H1 (cell line): ENCODE measurements at regions not wholly inside any gene's neighbourhood (a gene's known extent, or its start where the extent isn't known, plus 50 kb on each side); places are given as distances from the start of the nearest gene placed in this dataset.

Source experiments
- CTCF ChIA-PET: fragments of 300-600 bp; sonication (Branson Sonifier 250); formaldehyde crosslinking; loops from one replicate; lab custom pipeline; 2021; ENCODE audit not compliant: partially characterized antibody; lab: Charles Lee
- POLR2A ChIA-PET: fragments of 300-600 bp; sonication (Branson Sonifier 250); formaldehyde crosslinking; loops from one replicate; lab custom pipeline; 2021; ENCODE audit warnings: inconsistent platforms; ENCODE audit not compliant: partially characterized antibody; lab: Charles Lee
- DNase-seq, 2 experiments: peaks; one replicate each; pipeline versions ENCODE4 v3.0.0 to v3.0.0-alpha.2; 2010 to 2022; ENCODE audit warnings: low spot score in 2 of 2, low read depth in 1 of 2, mixed read lengths in 1 of 2
- FAIRE-seq: peaks from 2 replicates; lab custom pipeline; 2011; peaks lifted over from hg19 to GRCh38; lab: Jason Lieb, UNC
- H2AFZ ChIP-seq: 2 replicates; pipeline ENCODE4 v1.8.1; 2012; ENCODE audit warnings: low read length, inconsistent platforms
- H2AK5ac ChIP-seq: 2 replicates; pipeline ENCODE4 v1.6.1; 2013; ENCODE audit warnings: low read depth, low read length
- H2BK120ac ChIP-seq: replicated peaks from 2 replicates; pipeline ENCODE3; 2013; ENCODE audit warnings: low read depth, low read length, inconsistent platforms
- H2BK12ac ChIP-seq: 2 replicates; pipeline ENCODE4 v1.6.1; 2013; ENCODE audit warnings: low read depth, low read length
- H2BK15ac ChIP-seq: 2 replicates; pipeline ENCODE4 v1.6.1; 2013; ENCODE audit warnings: low read length
- H2BK20ac ChIP-seq: 2 replicates; pipeline ENCODE4 v1.6.1; 2013; ENCODE audit warnings: low read length
- H2BK5ac ChIP-seq: 2 replicates; pipeline ENCODE4 v1.6.1; 2013; ENCODE audit warnings: low read depth, low read length
- H3K14ac ChIP-seq: 2 replicates; pipeline ENCODE4 v1.6.1; 2013; ENCODE audit warnings: inconsistent platforms; ENCODE audit not compliant: insufficient read length
- H3K18ac ChIP-seq: 2 replicates; pipeline ENCODE4 v1.6.1; 2013; ENCODE audit warnings: low read length; ENCODE audit errors: extremely low read depth
- H3K23ac ChIP-seq: 2 replicates; pipeline ENCODE4 v1.6.1; 2013; ENCODE audit warnings: inconsistent platforms; ENCODE audit not compliant: insufficient read length
- H3K23me2 ChIP-seq: 2 replicates; pipeline ENCODE4 v1.6.1; 2013; ENCODE audit warnings: low read depth, low read length
- H3K27ac ChIP-seq: 2 replicates; pipeline ENCODE4 v1.6.1; 2011; ENCODE audit warnings: low read depth, low read length, inconsistent platforms
- H3K27me3 ChIP-seq, 4 experiments: replicated peaks in 1 of 4; 1 replicate in 1 of 4; 2 replicates in 3 of 4; pipeline versions ENCODE4 v1.6.1 to v1.8.1; 2011 to 2013; ENCODE audit warnings: low read length in 3 of 4, mild to moderate bottlenecking in 3 of 4, inconsistent platforms in 2 of 4, mixed read lengths in 2 of 4, moderate library complexity in 1 of 4; ENCODE audit not compliant: control insufficient read depth in 3 of 4, insufficient read depth in 3 of 4; ENCODE audit errors: extremely low read depth in 1 of 4
- H3K36me3 ChIP-seq, 4 experiments: 2 replicates each; pipeline versions ENCODE4 v1.6.1 to v1.8.1; 2011 to 2013; ENCODE audit warnings: mild to moderate bottlenecking in 4 of 4, low read length in 3 of 4, moderate library complexity in 2 of 4, control low read depth in 1 of 4, inconsistent platforms in 1 of 4; ENCODE audit not compliant: insufficient read depth in 4 of 4, control insufficient read depth in 2 of 4
- H3K4ac ChIP-seq: replicated peaks from 2 replicates; pipeline ENCODE3; 2013; ENCODE audit warnings: low read length, low read depth, mixed read lengths, inconsistent platforms; ENCODE audit not compliant: insufficient read length
- H3K4me1 ChIP-seq, 4 experiments: replicated peaks in 1 of 4; 1 replicate in 1 of 4; 2 replicates in 3 of 4; pipeline versions ENCODE4 v1.6.1 to v1.8.1; 2011 to 2013; ENCODE audit warnings: low read length in 3 of 4, inconsistent platforms in 2 of 4, mixed read lengths in 1 of 4; ENCODE audit not compliant: insufficient read depth in 4 of 4, control insufficient read depth in 3 of 4
- H3K4me2 ChIP-seq, 2 experiments: 2 replicates each; pipeline versions ENCODE4 v1.6.1 to v1.8.1; 2011 to 2013; ENCODE audit warnings: low read depth in 2 of 2, low read length in 2 of 2, control low read depth in 1 of 2, inconsistent platforms in 1 of 2, mild to moderate bottlenecking in 1 of 2; ENCODE audit not compliant: insufficient read depth in 1 of 2
- H3K4me3 ChIP-seq, 4 experiments: fragments of 200-600, 300-600 bp in 1 of 4; sonication (generic), shearing (Covaris generic), sonication (Bioruptor Twin) in 1 of 4; 2 replicates each; pipeline versions ENCODE4 v1.5.1 to v1.8.1; 2011 to 2016; ENCODE audit warnings: low read length in 4 of 4, low read depth in 3 of 4, control low read depth in 2 of 4, inconsistent platforms in 2 of 4, mild to moderate bottlenecking in 2 of 4, mixed read lengths in 1 of 4, moderate library complexity in 1 of 4; ENCODE audit not compliant: insufficient read depth in 2 of 4; ENCODE audit errors: extremely low read depth in 1 of 4
- H3K56ac ChIP-seq: replicated peaks from 2 replicates; pipeline ENCODE3; 2013; ENCODE audit warnings: low read depth, mild to moderate bottlenecking, mixed read lengths, low read length, inconsistent platforms; ENCODE audit not compliant: insufficient read length
- H3K79me1 ChIP-seq: 2 replicates; pipeline ENCODE4 v1.6.1; 2013; ENCODE audit warnings: low read depth, low read length, control low read depth
- H3K79me2 ChIP-seq, 2 experiments: 2 replicates each; pipeline versions ENCODE4 v1.6.1 to v1.8.1; 2012 to 2013; ENCODE audit warnings: low read length in 2 of 2, mild to moderate bottlenecking in 2 of 2, inconsistent platforms in 1 of 2; ENCODE audit not compliant: insufficient read depth in 2 of 2, control insufficient read depth in 1 of 2
- H3K9ac ChIP-seq, 4 experiments: replicated peaks in 1 of 4; 1 replicate in 1 of 4; 2 replicates in 3 of 4; pipeline versions ENCODE4 v1.6.1 to v1.8.1; 2011 to 2013; ENCODE audit warnings: low read depth in 3 of 4, low read length in 3 of 4, control low read depth in 2 of 4, mild to moderate bottlenecking in 2 of 4, moderate library complexity in 2 of 4, inconsistent platforms in 1 of 4; ENCODE audit errors: extremely low read depth in 1 of 4
- H3K9me3 ChIP-seq, 2 experiments: 2 replicates each; pipeline versions ENCODE4 v1.6.1 to v1.8.1; 2012 to 2013; ENCODE audit warnings: mild to moderate bottlenecking in 2 of 2, moderate library complexity in 2 of 2, control low read depth in 1 of 2, inconsistent platforms in 1 of 2, low read depth in 1 of 2, low read length in 1 of 2, mixed read lengths in 1 of 2; ENCODE audit not compliant: insufficient read depth in 2 of 2
- H4K20me1 ChIP-seq, 2 experiments: replicated peaks in 1 of 2; 2 replicates each; pipeline versions ENCODE3 to v1.8.1; 2011 to 2013; ENCODE audit warnings: inconsistent platforms in 2 of 2, low read length in 2 of 2, mild to moderate bottlenecking in 1 of 2; ENCODE audit not compliant: insufficient read depth in 2 of 2, control insufficient read depth in 1 of 2
- H4K5ac ChIP-seq: 2 replicates; pipeline ENCODE4 v1.6.1; 2013; ENCODE audit warnings: low read length, low read depth, mixed read lengths, inconsistent platforms; ENCODE audit not compliant: insufficient read length
- H4K8ac ChIP-seq: 2 replicates; pipeline ENCODE4 v1.8.0; 2013; ENCODE audit warnings: mild to moderate bottlenecking, moderate library complexity, low read length, inconsistent platforms; ENCODE audit not compliant: insufficient read depth; ENCODE audit errors: extremely low read depth
- H4K91ac ChIP-seq: replicated peaks from 2 replicates; pipeline ENCODE3; 2013; ENCODE audit warnings: low read length, mixed read lengths, inconsistent platforms; ENCODE audit not compliant: insufficient read length
- CBX5 ChIP-seq: fragments of 300-800, 300-1000 bp; sonication (generic); IDR thresholded peaks from 2 replicates; pipeline ENCODE4 v1.7.1; 2016; ENCODE audit warnings: antibody characterized with exemption, low read length, low read depth
- CBX8 ChIP-seq: fragments of 300-800, 300-1000 bp; sonication (generic); IDR thresholded peaks from 2 replicates; pipeline ENCODE4 v1.7.1; 2016; ENCODE audit warnings: low read depth, low read length, borderline replicate concordance
- FOSL1 ChIP-seq: IDR thresholded peaks from 2 replicates; pipeline ENCODE4 v1.6.1; 2011; ENCODE audit warnings: mild to moderate bottlenecking, low read depth, low read length, moderate library complexity; ENCODE audit not compliant: insufficient read depth
- GABPA ChIP-seq: IDR thresholded peaks from 2 replicates; pipeline ENCODE4 v1.6.1; 2011; ENCODE audit warnings: mild to moderate bottlenecking, low read length, moderate library complexity, borderline replicate concordance; ENCODE audit not compliant: insufficient read depth
- GTF2F1 ChIP-seq: IDR thresholded peaks from 2 replicates; pipeline ENCODE4 v1.6.1; 2012; ENCODE audit warnings: low read depth, low read length, improper control_type of control experiment, borderline replicate concordance
- HDAC6 ChIP-seq: IDR thresholded peaks from one replicate; pipeline ENCODE4 v1.7.1; 2012; ENCODE audit warnings: low read depth, mild to moderate bottlenecking, inconsistent platforms, low read length, moderate library complexity
- JUN ChIP-seq: IDR thresholded peaks from 2 replicates; pipeline ENCODE4 v1.6.1; 2011; ENCODE audit warnings: low read depth, mild to moderate bottlenecking, improper control_type of control experiment, low read length
- KDM4A ChIP-seq: IDR thresholded peaks from one replicate; pipeline ENCODE4 v1.7.1; 2012; ENCODE audit warnings: low read depth, mild to moderate bottlenecking, moderate library complexity, low read length, inconsistent platforms; ENCODE audit not compliant: severe bottlenecking
- NANOG ChIP-seq: IDR thresholded peaks from 2 replicates; pipeline ENCODE4 v1.6.1; 2011; ENCODE audit warnings: low read length, low read depth, mild to moderate bottlenecking, inconsistent platforms; ENCODE audit not compliant: insufficient read depth, poor library complexity, severe bottlenecking
- RNF2 ChIP-seq: fragments of 200-900, 300-1000 bp; sonication (generic); IDR thresholded peaks from 2 replicates; pipeline ENCODE4 v1.7.1; 2016; ENCODE audit warnings: borderline replicate concordance, low read depth, mild to moderate bottlenecking, antibody characterized with exemption, low read length; ENCODE audit not compliant: poor library complexity, severe bottlenecking; ENCODE audit errors: missing control alignments
- TF ChIP-seq, protein P1 (sequence below): IDR thresholded peaks from 2 replicates; pipeline ENCODE4 v1.6.1; 2011; ENCODE audit warnings: low read length, improper control_type of control experiment
- TF ChIP-seq, protein P2 (sequence below): IDR thresholded peaks from 2 replicates; pipeline ENCODE4 v1.6.1; 2012; ENCODE audit warnings: inconsistent platforms
- TF ChIP-seq, protein P3 (sequence below): IDR thresholded peaks from 2 replicates; pipeline ENCODE4 v1.6.1; 2012; ENCODE audit warnings: inconsistent platforms

DNA sequence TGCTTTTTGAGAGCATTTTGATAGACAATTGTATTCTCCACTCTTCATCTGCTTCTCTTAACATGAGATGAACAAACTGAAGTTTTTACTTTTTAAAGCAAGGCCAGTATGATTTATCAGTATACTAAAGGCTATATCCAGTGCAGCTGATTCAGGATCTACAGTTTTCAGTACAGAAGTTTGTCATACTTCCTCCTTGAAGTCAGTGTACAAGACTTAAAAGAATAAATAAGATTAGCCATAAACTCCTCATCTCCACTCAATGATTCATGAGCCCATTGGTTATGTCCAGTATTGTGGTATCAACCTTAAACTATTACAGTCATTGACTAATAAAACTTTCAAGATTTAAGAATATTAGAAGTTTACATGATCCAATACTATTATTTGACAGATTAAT is 374.8 kb upstream of the EPHA7 start:
- Histone ChIP-seq H2AK5ac (no peak overlapping the region), H4K20me1 (no peaks in the 10 kb centered on the region), H3K4me3 (no peak overlapping the region), H3K4me2 (no peak overlapping the region), H2BK12ac (no peak overlapping the region), H3K9me3 (no peaks in the 10 kb centered on the region), H3K4ac (no peak overlapping the region), H3K27me3 (no peaks in the 10 kb centered on the region), H2AFZ (no peak overlapping the region), H3K79me1 (no peaks in the 10 kb centered on the region), H3K79me2 (no peaks in the 10 kb centered on the region), H2BK15ac (no peak overlapping the region), H3K56ac (no peak overlapping the region), H3K36me3 (no peaks in the 10 kb centered on the region), H3K18ac (no peak overlapping the region), H3K27ac (no peak overlapping the region), H3K9ac (no peak overlapping the region), H2BK120ac (no peak overlapping the region), H2BK20ac (no peak overlapping the region), H3K23ac (no peak overlapping the region), H4K8ac (no peak overlapping the region), H3K4me1 (peaks cover 0 to 3% (median 0%) of the 10 kb centered on the region in 4 experiments; a peak in 1 of 7 replicates), H4K5ac (no peak overlapping the region), H4K91ac (no peak overlapping the region), H3K23me2 (no peaks in the 10 kb centered on the region), H3K14ac (no peak overlapping the region), H2BK5ac (no peak overlapping the region)
- FAIRE-seq (no peak), DNase-seq (no peak)
- ChIA-PET POLR2A (interaction anchor here (0.6 kb wide), 1 partner anchor 12 kb away, joined by 3 read pairs; no protein-coding TSS in a partner anchor), CTCF (no interaction called here)
- TF ChIP-seq KDM4A (no peak), HDAC6 (no peak), GTF2F1 (no peak), CBX5 (no peak), GABPA (no peak), NANOG (no peak), JUN (no peak), RNF2 (no peak), CBX8 (no peak), FOSL1 (no peak)
- TF ChIP-seq, protein P1, sequence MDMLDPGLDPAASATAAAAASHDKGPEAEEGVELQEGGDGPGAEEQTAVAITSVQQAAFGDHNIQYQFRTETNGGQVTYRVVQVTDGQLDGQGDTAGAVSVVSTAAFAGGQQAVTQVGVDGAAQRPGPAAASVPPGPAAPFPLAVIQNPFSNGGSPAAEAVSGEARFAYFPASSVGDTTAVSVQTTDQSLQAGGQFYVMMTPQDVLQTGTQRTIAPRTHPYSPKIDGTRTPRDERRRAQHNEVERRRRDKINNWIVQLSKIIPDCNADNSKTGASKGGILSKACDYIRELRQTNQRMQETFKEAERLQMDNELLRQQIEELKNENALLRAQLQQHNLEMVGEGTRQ, result no peak
- TF ChIP-seq, protein P2, sequence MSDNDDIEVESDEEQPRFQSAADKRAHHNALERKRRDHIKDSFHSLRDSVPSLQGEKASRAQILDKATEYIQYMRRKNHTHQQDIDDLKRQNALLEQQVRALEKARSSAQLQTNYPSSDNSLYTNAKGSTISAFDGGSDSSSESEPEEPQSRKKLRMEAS, result no peak
- TF ChIP-seq, protein P3, sequence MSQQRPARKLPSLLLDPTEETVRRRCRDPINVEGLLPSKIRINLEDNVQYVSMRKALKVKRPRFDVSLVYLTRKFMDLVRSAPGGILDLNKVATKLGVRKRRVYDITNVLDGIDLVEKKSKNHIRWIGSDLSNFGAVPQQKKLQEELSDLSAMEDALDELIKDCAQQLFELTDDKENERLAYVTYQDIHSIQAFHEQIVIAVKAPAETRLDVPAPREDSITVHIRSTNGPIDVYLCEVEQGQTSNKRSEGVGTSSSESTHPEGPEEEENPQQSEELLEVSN, result no peak
